ENCODE measurements at regions not wholly inside any gene's neighbourhood (a gene's known extent, or its start where the extent isn't known, plus 50 kb on each side); places are given as distances from the start of the nearest gene placed in this dataset.
"Not testable (repeated sequence)": the region's sequence is repeated elsewhere in the genome, so short reads cannot be mapped to it uniquely, and the experiment has no call there.

GRCh38 chr9:102941868-102942267 lies 53.3 kb upstream of the CYLC2 start:
- no peak for DNase-seq

GRCh38 chr9:102922526-102922925 lies 72.6 kb upstream of the CYLC2 start:
- no peak for DNase-seq

- DNase-seq = no peak
Measured at GRCh38 chr9:102911185-102911584, 83.9 kb upstream of the CYLC2 start.

DNA sequence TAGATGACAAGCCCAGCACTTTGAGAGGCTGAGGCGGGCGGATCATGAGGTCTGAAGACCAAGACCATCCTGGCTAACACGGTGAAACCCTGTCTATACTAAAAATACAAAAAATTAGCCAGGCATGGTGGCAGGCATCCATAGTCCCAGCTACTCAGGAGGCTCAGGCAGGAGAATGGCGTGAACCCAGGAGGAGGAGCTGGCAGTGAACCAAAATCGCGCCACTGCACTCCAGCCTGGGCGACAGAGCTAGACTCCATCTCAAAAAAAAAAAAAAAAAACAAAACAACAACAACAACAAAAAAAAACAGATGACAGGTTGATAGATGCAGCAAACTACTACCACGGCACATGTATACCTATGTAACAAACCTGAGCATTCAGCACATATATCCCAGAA lies 89.3 kb upstream of the CYLC2 start:
- DNase-seq = not testable (repeated sequence)

- no peak for DNase-seq
Measured at GRCh38 chr9:102892025-102892424, 103.1 kb upstream of the CYLC2 start.

GRCh38 chr9:102888747-102889146 lies 106.4 kb upstream of the CYLC2 start:
- not testable (repeated sequence) for DNase-seq

- DNase-seq = no peak
Measured at GRCh38 chr9:102875687-102876086, 119.4 kb upstream of the CYLC2 start.

DNA sequence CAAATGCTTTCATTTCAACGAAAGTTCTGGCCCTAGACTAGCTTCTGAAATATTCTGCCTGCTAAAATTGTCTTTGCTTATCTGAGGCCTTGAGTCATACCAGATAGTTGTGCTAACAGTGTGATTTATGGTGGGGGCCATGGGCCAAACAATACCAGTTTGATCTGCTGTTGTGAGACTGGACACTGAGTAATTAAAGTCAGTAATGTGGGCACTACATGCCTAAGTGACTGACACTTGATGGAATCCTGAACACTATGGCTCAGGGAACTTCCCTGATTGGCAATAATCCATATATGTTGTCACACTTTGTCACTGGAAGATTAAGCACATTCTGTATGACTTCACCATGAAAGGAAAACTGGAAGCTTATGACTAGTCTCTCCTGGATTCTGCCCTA lies 127.6 kb upstream of the CYLC2 start:
- peak; percentile 94 for DNase-seq

GRCh38 chr9:102862478-102862877 lies 132.7 kb upstream of the CYLC2 start:
- no peak for DNase-seq

GRCh38 chr9:102855641-102856040 lies 139.5 kb upstream of the CYLC2 start:
- DNase-seq = no peak

GRCh38 chr9:102845827-102846371 lies 149.2 kb upstream of the CYLC2 start:
- no peak for DNase-seq

GRCh38 chr9:102844716-102845115 lies 150.4 kb upstream of the CYLC2 start:
- DNase-seq = no peak

GRCh38 chr9:102842423-102842822 lies 152.7 kb upstream of the CYLC2 start:
- DNase-seq = no peak

- no peak for DNase-seq
Measured at GRCh38 chr9:102841376-102841775, 153.8 kb upstream of the CYLC2 start.

- no peak for DNase-seq
Measured at GRCh38 chr9:102840335-102840734, 154.8 kb upstream of the CYLC2 start.

- DNase-seq = no peak
Measured at GRCh38 chr9:102832814-102833213, 162.3 kb upstream of the CYLC2 start.

GRCh38 chr9:102796244-102796643 lies 198.9 kb upstream of the CYLC2 start:
- no peak for DNase-seq

DNA sequence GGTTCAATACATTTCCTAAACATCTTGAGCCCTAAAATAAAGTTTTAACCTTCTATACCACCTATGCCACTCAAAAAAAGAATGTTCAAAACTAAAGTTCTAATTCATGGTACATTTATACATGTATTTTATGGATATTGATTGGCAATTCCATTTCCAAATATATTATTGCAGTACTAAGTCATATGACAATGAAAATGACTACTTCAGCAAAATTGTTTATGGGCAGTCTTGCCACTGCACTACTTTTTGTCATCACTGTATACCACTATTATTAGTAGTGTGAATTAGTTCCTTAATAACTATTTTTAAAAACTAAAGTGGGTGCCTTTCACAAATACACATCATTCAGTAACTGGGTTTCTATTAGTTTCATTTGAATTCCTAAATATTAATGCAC lies 199.6 kb upstream of the CYLC2 start:
- DNase-seq = no peak

GRCh38 chr9:102779356-102779755 lies 215.8 kb upstream of the CYLC2 start:
- no peak for DNase-seq

DNA sequence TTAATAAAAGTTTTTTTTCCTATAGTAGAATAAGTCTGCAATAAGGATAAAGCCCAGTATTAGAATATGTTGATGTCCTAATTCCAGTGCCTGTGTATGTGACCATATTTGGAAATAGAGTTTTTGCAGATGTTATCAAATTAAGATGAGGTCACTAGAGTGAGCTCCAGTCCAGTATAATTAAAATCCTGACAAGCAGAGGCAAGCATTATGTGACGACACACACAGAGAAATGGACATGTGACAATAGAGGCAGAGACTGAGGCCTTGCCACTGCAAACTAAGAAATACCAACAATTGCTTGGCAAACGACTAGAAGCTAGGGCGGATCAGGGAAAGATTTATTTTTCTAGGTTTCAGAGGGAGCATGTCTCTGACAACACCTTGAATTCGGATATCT lies 216.4 kb upstream of the CYLC2 start:
- DNase-seq = no peak

GRCh38 chr9:102770704-102771103 lies 224.4 kb upstream of the CYLC2 start:
- DNase-seq = no peak

- no peak for DNase-seq
Measured at GRCh38 chr9:102769307-102769706, 225.8 kb upstream of the CYLC2 start.

DNA sequence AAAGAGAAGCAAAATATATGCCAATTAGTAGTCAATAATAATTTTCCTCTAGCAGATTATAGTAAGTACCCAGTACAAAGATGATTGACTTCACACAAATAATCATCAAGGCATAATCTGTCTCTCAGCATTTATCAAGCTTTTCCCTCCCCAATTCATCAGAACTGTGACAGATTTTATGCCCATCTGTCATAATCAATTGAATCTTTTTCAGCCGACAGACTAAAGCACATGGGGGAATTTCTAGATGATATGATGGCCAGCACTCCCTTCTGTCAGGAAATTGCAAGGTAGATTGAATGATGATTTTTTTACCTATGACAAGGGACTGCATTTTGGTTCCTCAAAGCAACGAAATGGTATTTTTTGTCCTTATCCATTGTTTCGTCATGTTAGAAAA lies 227.1 kb upstream of the CYLC2 start:
- no peak for DNase-seq

- no peak for DNase-seq
Measured at GRCh38 chr9:102767076-102767475, 228.1 kb upstream of the CYLC2 start.

- no peak for DNase-seq
Measured at GRCh38 chr9:102740578-102740977, 254.6 kb upstream of the CYLC2 start.

DNA sequence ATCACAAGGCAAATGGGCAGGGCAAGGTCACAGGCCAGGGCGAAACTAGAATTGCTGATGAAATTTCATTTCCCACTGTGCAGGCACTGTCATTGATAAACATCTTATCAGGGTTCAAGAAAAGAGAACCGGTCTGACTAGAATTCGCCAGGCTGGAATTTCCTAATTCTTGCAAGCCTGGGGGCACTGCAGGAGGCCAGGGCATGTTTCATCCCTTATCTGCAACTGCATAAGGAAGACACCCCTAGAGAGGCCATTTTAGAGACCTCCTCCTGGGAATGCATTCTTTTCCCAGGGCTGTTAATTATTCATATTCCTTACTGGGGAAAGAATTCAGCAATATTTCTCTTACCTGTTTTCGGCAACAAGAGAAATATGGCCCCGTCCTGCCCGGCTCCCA lies 266.2 kb upstream of the CYLC2 start:
- DNase-seq = no peak

Measured in kidney glomerular epithelial cell (primary cell).